GM18951 (cell line): ENCODE measurements at regions not wholly inside any gene's neighbourhood (a gene's known extent, or its start where the extent isn't known, plus 50 kb on each side); places are given as distances from the start of the nearest gene placed in this dataset.
"Not testable (repeated sequence)": the region's sequence is repeated elsewhere in the genome, so short reads cannot be mapped to it uniquely, and the experiment has no call there.

Experiments used
- POLR2A ChIP-seq: IDR thresholded peaks from 4 replicates; pipeline ENCODE4 v1.6.1; 2011; ENCODE audit warnings: mild to moderate bottlenecking; ENCODE audit not compliant: insufficient read length, insufficient read depth; ENCODE audit errors: extremely low read depth
- in situ Hi-C: fragments of 300-500 bp; cut with MboI; formaldehyde crosslinking; loops from one replicate; pipeline ENCODE4 v1.12.0; 2022; ENCODE audit warnings: low sequenced_read_pairs, mixed read lengths, inconsistent platforms; ENCODE audit not compliant: unreplicated experiment

DNA sequence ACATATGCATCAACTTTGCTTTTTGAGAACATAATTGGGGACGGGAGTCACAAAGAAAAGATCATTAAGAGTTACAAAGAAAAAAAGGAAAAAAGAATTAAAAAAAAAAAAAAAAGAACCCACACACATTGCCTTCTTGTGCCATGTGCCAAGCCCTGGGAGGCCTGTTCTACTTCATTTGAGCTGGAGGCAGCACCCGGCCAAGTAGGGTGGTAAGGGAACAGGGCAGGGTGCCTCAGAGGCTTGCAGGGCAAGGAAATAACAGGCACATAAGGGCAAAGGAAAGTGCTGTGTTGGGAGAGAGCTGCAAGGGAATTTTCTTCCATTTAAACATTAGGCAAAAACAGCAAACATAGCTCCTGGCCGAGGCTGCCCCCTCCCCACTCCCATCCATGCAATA is 418.0 kb downstream of the TMEM182 start:
- TF ChIP-seq POLR2A = no peak
- in situ Hi-C loops = no loop called here

- TF ChIP-seq POLR2A = no peak
- in situ Hi-C loops = no loop called here
These were observed 421.2 kb downstream of the TMEM182 start for GRCh38 chr2:103183061-103183460.

DNA sequence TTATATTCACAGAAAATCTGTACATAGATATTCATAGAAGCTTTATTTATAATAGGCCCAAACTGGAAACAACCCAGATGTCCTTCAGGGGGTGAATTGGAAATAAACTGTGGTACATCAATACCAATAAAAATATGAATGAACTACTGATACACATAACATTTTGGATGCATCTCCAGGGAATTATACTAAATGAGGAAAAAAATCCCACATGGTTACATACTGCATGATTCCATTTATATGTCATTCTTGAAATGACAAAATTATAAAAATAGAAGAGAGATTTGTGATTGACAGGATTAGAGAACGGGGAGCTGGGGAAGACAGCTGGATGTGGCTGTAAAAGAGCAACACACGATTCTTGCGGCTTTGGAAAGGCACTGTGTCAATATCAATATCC is 435.0 kb downstream of the TMEM182 start:
- no peak for TF ChIP-seq POLR2A
- in situ Hi-C loops = no loop called here

DNA sequence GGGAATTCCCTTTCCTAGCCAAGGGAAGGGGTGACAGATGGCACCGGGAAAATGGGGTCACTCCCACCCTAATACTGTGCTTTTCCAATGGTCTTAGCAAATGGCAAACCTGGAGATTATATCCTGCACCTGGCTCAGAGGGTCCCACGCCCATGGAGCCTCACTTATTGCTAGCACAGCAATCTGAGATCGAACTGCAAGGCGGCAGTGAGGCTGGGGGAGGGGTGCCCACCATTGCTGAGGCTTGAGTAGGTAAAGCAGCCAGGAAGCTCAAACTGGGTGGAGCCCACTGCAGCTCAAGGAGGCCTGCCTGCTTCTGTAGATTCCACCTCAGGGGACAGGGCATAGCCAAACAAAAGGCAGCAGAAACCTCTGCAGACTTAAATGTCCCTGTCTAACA is 438.9 kb downstream of the TMEM182 start:
- in situ Hi-C loops = not testable (repeated sequence)

DNA sequence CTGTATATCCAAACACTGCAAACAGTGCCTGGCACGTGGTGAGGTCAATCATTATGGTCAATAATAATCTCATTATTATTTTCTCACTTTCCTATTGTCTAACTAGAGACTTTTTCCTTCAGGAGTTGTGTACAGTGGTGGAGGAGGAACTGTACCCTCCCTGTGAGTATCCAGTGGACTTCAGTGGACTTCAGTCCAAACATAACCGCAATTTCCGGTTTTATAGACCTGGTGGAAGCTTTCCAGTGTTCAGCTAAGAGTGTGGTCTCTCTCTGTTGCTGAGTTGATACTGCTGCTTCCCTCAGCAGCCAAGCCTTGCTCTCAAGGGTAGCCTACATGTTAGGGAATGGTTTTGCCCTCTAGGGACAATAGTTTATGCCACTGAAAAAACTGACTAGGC is 447.1 kb downstream of the TMEM182 start:
- TF ChIP-seq POLR2A = no peak
- in situ Hi-C loops = no loop called here

DNA sequence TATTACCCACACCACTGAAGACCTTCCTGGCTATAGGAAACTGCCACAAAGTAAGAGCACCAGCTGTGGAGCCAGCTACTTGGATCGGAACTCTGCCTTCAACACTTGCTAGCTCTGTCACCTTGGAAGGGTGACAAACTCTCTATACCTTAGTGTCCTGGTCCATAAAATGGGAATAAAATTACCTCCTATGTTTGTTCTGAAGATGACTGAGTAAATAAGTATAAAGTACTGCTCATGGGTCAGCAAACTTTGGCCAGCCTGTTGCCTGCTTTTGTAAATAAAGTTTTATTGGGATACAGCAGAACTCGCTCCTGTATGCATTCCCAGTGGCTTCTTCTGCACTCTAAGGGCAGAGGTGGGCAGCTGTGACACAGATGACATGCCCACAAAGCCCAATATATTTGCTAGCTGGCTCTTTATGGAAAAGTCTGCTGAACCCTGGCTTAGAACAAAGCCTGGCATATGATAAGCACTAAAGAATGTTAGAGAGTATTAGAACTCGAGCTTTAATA is 451.3 kb downstream of the TMEM182 start:
- in situ Hi-C loops = no loop called here
- TF ChIP-seq POLR2A = no peak

GRCh38 chr2:103218516-103218915 is 456.7 kb downstream of the TMEM182 start:
- no peak for TF ChIP-seq POLR2A
- in situ Hi-C loops = no loop called here

DNA sequence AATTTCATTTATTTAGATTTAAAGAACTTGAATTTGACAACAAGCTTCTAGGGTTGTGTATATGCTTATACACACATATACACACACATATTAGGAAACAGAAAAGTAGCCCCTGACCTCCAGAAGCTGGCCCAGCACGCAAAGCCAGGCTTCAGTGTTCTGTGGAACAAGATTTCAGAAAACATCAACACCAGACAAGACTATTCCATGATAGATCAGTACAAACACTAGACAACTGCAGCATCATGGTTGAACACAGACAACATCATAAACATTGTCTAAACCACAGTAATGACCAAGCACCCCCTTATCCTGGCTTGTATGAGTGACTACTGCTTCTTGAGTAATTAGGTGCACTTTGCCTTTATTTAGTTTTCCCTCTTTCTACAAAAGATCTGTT is 457.6 kb downstream of the TMEM182 start:
- in situ Hi-C loops = no loop called here
- no peak for TF ChIP-seq POLR2A

DNA sequence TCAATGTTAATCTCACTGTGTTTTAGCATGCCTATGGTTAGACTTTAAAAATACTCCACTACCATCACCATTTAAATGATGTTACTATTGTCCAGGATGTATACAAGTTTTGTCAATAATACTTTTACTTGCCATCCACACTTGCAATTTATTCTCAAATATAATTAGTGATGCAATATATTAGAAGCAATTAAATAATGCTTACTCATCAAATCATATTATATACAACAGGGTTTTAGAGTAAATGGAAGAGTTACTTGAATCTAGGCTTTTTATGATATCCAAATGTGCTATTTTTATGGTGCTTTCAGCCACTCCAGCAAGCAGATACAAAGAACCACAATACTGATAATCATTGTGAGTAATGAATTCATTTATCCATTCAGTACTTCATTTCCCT is 461.1 kb downstream of the TMEM182 start:
- in situ Hi-C loops = no loop called here

GRCh38 chr2:103230796-103231195 is 469.0 kb downstream of the TMEM182 start:
- in situ Hi-C loops = no loop called here

More for the DNA sequence above, 461.1 kb downstream of the TMEM182 start:
- no peak for TF ChIP-seq POLR2A

DNA sequence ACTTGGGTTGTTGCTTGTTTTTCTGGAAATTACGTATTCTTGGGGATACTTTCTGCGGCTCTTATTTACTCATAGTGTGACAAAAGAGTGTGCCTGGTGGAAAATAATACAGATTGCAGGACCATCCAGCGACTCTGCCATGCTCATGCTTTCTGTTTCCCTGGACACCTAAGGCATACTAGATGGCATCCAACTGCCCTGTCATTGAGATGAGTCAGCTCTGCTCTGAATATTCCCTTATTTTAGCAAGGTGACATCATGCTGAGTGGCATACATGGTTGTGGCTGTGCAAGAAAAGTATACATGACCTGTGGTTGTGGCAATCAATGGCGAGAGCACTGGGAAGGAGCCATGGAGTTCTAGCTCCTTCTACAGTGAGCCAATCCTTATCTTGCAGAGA is 471.0 kb downstream of the TMEM182 start:
- no peak for TF ChIP-seq POLR2A
- in situ Hi-C loops = no loop called here

More at GRCh38 chr2:103230796-103231195, 469.0 kb downstream of the TMEM182 start:
- TF ChIP-seq POLR2A = no peak

DNA sequence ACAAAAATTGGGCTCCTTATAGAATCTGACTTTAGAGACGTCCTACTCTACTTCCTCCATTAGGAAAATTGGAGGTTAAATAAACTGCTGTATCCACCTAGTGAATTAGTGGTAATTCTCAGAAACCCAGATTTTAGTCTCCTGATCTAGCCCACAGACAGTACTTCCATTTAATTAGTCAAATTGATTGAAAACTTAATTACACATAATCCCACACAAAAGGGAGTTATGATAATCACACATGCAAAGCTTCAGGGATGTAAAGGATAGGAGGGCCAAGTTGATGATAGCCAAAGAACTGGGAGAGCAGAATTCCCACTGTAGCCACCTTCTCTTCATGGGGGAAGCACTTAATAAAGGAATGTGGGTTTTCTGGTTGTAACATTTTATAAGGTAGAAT is 471.9 kb downstream of the TMEM182 start:
- in situ Hi-C loops = no loop called here
- no peak for TF ChIP-seq POLR2A

- in situ Hi-C loops = no loop called here
- TF ChIP-seq POLR2A = no peak
These were observed 473.5 kb downstream of the TMEM182 start for GRCh38 chr2:103235283-103235682.

DNA sequence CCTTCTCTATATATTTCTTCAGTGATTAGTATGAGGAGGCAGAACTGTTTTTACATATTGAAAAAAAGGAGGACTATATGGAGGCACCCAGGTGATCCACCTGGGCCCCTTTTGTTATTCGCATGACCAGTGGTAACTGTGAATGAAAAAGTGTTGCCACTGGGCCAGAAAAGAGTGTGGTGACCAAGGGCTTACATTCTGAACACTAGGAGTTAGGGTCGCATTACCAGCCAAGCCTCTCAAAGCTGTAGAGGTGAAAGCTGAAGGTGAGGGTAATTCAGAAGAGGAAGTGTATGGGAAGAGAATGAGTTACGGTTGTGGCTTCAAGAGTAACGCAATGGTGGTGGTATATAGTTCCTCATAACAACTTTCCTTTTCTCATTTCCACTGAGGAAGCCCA is 487.6 kb downstream of the TMEM182 start:
- in situ Hi-C loops = no loop called here

DNA sequence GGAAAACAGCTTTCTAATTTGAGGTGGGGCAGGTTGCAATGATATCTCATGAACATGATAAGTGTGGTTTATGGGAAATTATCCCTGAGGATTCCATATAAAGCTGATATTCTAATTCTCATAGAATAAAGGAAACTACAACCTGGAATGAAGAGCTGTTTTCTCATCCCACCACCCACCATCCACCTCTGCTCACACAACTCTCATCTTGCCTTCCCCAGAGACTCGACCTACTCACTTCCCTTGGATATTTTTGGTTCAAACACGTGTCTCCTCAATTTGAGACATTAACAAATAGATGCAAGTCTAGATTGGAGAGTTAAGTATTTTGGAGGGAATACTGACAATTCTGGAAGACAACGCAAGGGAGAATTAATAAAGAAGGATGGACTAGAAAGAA is 490.9 kb downstream of the TMEM182 start:
- no peak for TF ChIP-seq POLR2A
- in situ Hi-C loops = no loop called here

More for the DNA sequence above, 487.6 kb downstream of the TMEM182 start:
- TF ChIP-seq POLR2A = no peak

DNA sequence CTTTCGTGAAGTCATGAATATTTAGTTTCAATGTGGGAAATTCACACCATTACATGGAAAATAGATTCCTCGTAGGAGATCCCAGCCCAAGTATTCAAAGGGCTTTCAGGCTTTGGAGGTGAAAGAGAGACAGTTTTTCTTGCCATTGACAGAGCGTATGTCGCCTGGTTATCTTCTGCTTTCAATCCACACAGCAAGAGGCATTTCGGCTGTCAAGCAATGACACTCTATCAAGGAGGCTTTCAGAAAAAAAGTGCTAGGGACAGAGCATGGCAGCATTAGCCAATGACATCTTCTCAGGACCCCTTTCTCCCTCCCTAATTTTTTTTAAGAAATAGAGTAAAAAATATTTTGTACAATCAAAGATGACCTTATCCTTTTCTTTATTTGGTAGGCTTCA is 492.8 kb downstream of the TMEM182 start:
- TF ChIP-seq POLR2A = no peak
- in situ Hi-C loops = no loop called here
